GM12891 (cell line): ENCODE measurements at regions not wholly inside any gene's neighbourhood (a gene's known extent, or its start where the extent isn't known, plus 50 kb on each side); places are given as distances from the start of the nearest gene placed in this dataset.

ENCODE experiments used
- PAX5 ChIP-seq: IDR thresholded peaks from 2 replicates; pipeline ENCODE4 v1.6.1; 2011; ENCODE audit warnings: low read length, moderate library complexity, mild to moderate bottlenecking; ENCODE audit not compliant: insufficient read depth, severe bottlenecking
- POLR2A ChIP-seq: IDR thresholded peaks from 2 replicates; pipeline ENCODE4 v1.6.1; 2011; ENCODE audit warnings: low read depth, low read length, control low read depth
- POLR2AphosphoS5 ChIP-seq: IDR thresholded peaks from 2 replicates; pipeline ENCODE4 v1.6.1; 2011; ENCODE audit warnings: low read depth, low read length, control low read depth
- POU2F2 ChIP-seq: IDR thresholded peaks from 2 replicates; pipeline ENCODE4 v1.6.1; 2011; ENCODE audit warnings: low read depth, mild to moderate bottlenecking, control low read depth, low read length, moderate library complexity
- SPI1 ChIP-seq: IDR thresholded peaks from 2 replicates; pipeline ENCODE4 v1.6.1; 2011; ENCODE audit warnings: low read depth, low read length, control low read depth
- TAF1 ChIP-seq: IDR thresholded peaks from 2 replicates; pipeline ENCODE4 v1.6.1; 2011; ENCODE audit warnings: low read depth, low read length, control low read depth

GRCh38 chr9:78725503-78725902, 428.6 kb downstream of the PSAT1 start:
- TF ChIP-seq POLR2AphosphoS5 (no peak), POLR2A (no peak), POU2F2 (no peak), TAF1 (no peak), SPI1 (no peak), PAX5 (no peak)
